Keratinocyte (primary cell): ENCODE measurements at regions not wholly inside any gene's neighbourhood (a gene's known extent, or its start where the extent isn't known, plus 50 kb on each side); places are given as distances from the start of the nearest gene placed in this dataset.

Experiments
- DNase-seq: peaks from one replicate; pipeline ENCODE4 v3.0.0-alpha.2; 2011; ENCODE audit warnings: low read depth, missing footprints, low spot score
- FAIRE-seq: peaks from 2 replicates; lab custom pipeline; 2011; peaks lifted over from hg19 to GRCh38; lab: Jason Lieb, UNC
- H2AFZ ChIP-seq: 2 replicates; pipeline ENCODE4 v1.6.0; 2012; ENCODE audit warnings: low read length, control low read depth, inconsistent platforms; ENCODE audit not compliant: control insufficient read depth
- H3K27ac ChIP-seq: 2 replicates; pipeline ENCODE4 v1.5.1; 2011; ENCODE audit warnings: low read length; ENCODE audit not compliant: control insufficient read depth, insufficient read depth
- H3K27me3 ChIP-seq: 3 replicates; pipeline ENCODE4 v1.6.0; 2011; ENCODE audit warnings: low read length; ENCODE audit not compliant: control insufficient read depth, insufficient read depth; ENCODE audit errors: extremely low read depth
- H3K36me3 ChIP-seq, 2 experiments: 2 replicates in 1 of 2; 3 replicates in 1 of 2; pipeline ENCODE4 v1.5.1; 2011; ENCODE audit warnings: low read length in 2 of 2, mild to moderate bottlenecking in 1 of 2; ENCODE audit not compliant: control insufficient read depth in 2 of 2, insufficient read depth in 2 of 2; ENCODE audit errors: extremely low read depth in 1 of 2
- H3K4me1 ChIP-seq: 3 replicates; pipeline ENCODE4 v1.5.1; 2011; ENCODE audit warnings: low read length; ENCODE audit not compliant: control insufficient read depth, insufficient read depth; ENCODE audit errors: extremely low read depth
- H3K4me2 ChIP-seq: 3 replicates; pipeline ENCODE4 v1.6.0; 2011; ENCODE audit warnings: low read depth, low read length; ENCODE audit not compliant: control insufficient read depth, insufficient read depth; ENCODE audit errors: extremely low read depth
- H3K4me3 ChIP-seq, 3 experiments: fragments of 200-600 bp in 1 of 3; sonication (generic) in 1 of 3; 2 replicates in 2 of 3; 3 replicates in 1 of 3; pipeline ENCODE4 v1.5.1; 2011 to 2016; ENCODE audit warnings: low read length in 3 of 3, mild to moderate bottlenecking in 3 of 3, control low read depth in 2 of 3, inconsistent platforms in 1 of 3, low read depth in 1 of 3, mixed read lengths in 1 of 3, mixed run types in 1 of 3, moderate library complexity in 1 of 3; ENCODE audit not compliant: control insufficient read depth in 2 of 3, insufficient read depth in 2 of 3; ENCODE audit errors: extremely low read depth in 1 of 3
- H3K79me2 ChIP-seq: 2 replicates; pipeline ENCODE4 v1.6.0; 2012; ENCODE audit warnings: low read length; ENCODE audit not compliant: control insufficient read depth, insufficient read depth
- H3K9ac ChIP-seq: 3 replicates; pipeline ENCODE4 v1.6.0; 2011; ENCODE audit warnings: low read length; ENCODE audit not compliant: control insufficient read depth, insufficient read depth; ENCODE audit errors: extremely low read depth
- H3K9me1 ChIP-seq: 3 replicates; pipeline ENCODE4 v1.6.0; 2011; ENCODE audit warnings: low read length; ENCODE audit not compliant: control insufficient read depth, insufficient read depth; ENCODE audit errors: extremely low read depth
- H3K9me3 ChIP-seq: 2 replicates; pipeline ENCODE4 v1.5.1; 2012; ENCODE audit warnings: low read depth, low read length; ENCODE audit not compliant: control insufficient read depth
- H4K20me1 ChIP-seq: 3 replicates; pipeline ENCODE4 v1.6.0; 2011; ENCODE audit warnings: low read length; ENCODE audit not compliant: control insufficient read depth, insufficient read depth; ENCODE audit errors: extremely low read depth
- CTCF ChIP-seq, 3 experiments: IDR thresholded peaks in 1 of 3; conservative IDR thresholded peaks in 1 of 3; optimal IDR thresholded peaks in 1 of 3; 2 replicates in 2 of 3; 3 replicates in 1 of 3; pipeline versions ENCODE3 to v1.5.1; 2011; ENCODE audit warnings: low read length in 3 of 3, mild to moderate bottlenecking in 3 of 3, moderate library complexity in 2 of 3, control low read depth in 1 of 3, inconsistent platforms in 1 of 3; ENCODE audit not compliant: insufficient read depth in 2 of 3; ENCODE audit errors: extremely low read depth in 1 of 3
- EZH2 ChIP-seq: IDR thresholded peaks from one replicate; pipeline ENCODE4 v1.6.1; 2012; ENCODE audit warnings: inconsistent platforms, mild to moderate bottlenecking, low read length, moderate library complexity
- dilution Hi-C: fragments of 300-500 bp; cut with MboI; formaldehyde crosslinking; loops from one replicate; pipeline ENCODE4 v1.7.0; 2020; ENCODE audit warnings: low sequenced_read_pairs; ENCODE audit not compliant: extremely low pct_ligation_motif_present
- small RNA-seq, 3 experiments: library from RNA; depleted of rRNA; stranded (forward); fragments of <200 nt; gene quantifications; one replicate each; pipeline ENCODE3, GENCODE V24; 2012; ENCODE audit warnings: low read depth in 3 of 3, low replicate concordance in 1 of 3; ENCODE audit not compliant: insufficient read length in 3 of 3

GRCh38 chr18:33803636-33804035, 225.6 kb downstream of the ASXL3 start:
- no peaks in the 10 kb centered on the region for H3K79me2 ChIP-seq
- no peaks in the 10 kb centered on the region for H3K4me1 ChIP-seq
- no peak overlapping the region for H3K27ac ChIP-seq
- TF ChIP-seq CTCF (optimal IDR thresholded peaks at IDR 0.05 in 1 of 3, IDR thresholded peaks at IDR 0.05 in 1 of 3, conservative IDR thresholded peaks at IDR 0.05 in 1 of 3; ENCODE audit: extremely low read depth in 1 of 3, insufficient read depth in 2 of 3, low read length in 3 of 3), result no peak
- H3K9ac ChIP-seq, result no peak overlapping the region
- no peak overlapping the region for H3K4me3 ChIP-seq
- DNase-seq (no peak), FAIRE-seq (no peak)
- no peak overlapping the region for H3K4me2 ChIP-seq
- no peaks in the 10 kb centered on the region for H3K27me3 ChIP-seq
- no peaks in the 10 kb centered on the region for H3K9me3 ChIP-seq
- dilution Hi-C loops, result no loop called here
- no peaks in the 10 kb centered on the region for H3K9me1 ChIP-seq
- no peak overlapping the region for H2AFZ ChIP-seq
- no peaks in the 10 kb centered on the region for H4K20me1 ChIP-seq
- no peaks in the 10 kb centered on the region for H3K36me3 ChIP-seq

GRCh38 chr18:33802955-33803354, 224.9 kb downstream of the ASXL3 start:
- H3K9me1 ChIP-seq, result no peaks in the 10 kb centered on the region
- H3K79me2 ChIP-seq, result no peaks in the 10 kb centered on the region
- H3K9ac ChIP-seq, result no peak overlapping the region
- no peak overlapping the region for H3K27ac ChIP-seq
- H2AFZ ChIP-seq, result no peak overlapping the region
- no peaks in the 10 kb centered on the region for H3K36me3 ChIP-seq
- no peak overlapping the region for H3K4me2 ChIP-seq
- H3K27me3 ChIP-seq, result no peaks in the 10 kb centered on the region
- H3K9me3 ChIP-seq, result no peaks in the 10 kb centered on the region
- no peak for TF ChIP-seq CTCF (optimal IDR thresholded peaks at IDR 0.05 in 1 of 3, IDR thresholded peaks at IDR 0.05 in 1 of 3, conservative IDR thresholded peaks at IDR 0.05 in 1 of 3; ENCODE audit: extremely low read depth in 1 of 3, insufficient read depth in 2 of 3, low read length in 3 of 3)
- no peak for TF ChIP-seq EZH2
- H3K4me3 ChIP-seq, result no peak overlapping the region
- dilution Hi-C loops, result no loop called here
- FAIRE-seq, result no peak
- DNase-seq, result no peak
- no peaks in the 10 kb centered on the region for H3K4me1 ChIP-seq
- H4K20me1 ChIP-seq, result no peaks in the 10 kb centered on the region

Small RNA genes in the stretch of these regions (small RNA-seq; reads per million reads assigned to genes)
- 0 reads per million in 3 experiments for gene RF00019
